ENCODE measurements at regions not wholly inside any gene's neighbourhood (a gene's known extent, or its start where the extent isn't known, plus 50 kb on each side); places are given as distances from the start of the nearest gene placed in this dataset.

- Histone ChIP-seq H3F3A (ENCODE audit: insufficient read depth, low read length) (no peaks in the 10 kb centered on the region), H3K27ac (ENCODE audit: low read depth, low read length, poor library complexity, severe bottlenecking) (no peak overlapping the region), H3K9me2 (ENCODE audit: low read depth, low read length) (no peaks in the 10 kb centered on the region), H4K20me1 (ENCODE audit: insufficient read depth, low read length) (no peaks in the 10 kb centered on the region), H3K4me1 (ENCODE audit: insufficient read depth, low read length, severe bottlenecking) (no peaks in the 10 kb centered on the region), H2AFZ (ENCODE audit: low read length) (no peak overlapping the region), H3K4me3 (ENCODE audit: low read depth, low read length, poor library complexity, severe bottlenecking) (no peak overlapping the region), H3K4me2 (ENCODE audit: low read length) (no peak overlapping the region), H3K9me3 (ENCODE audit: low read length) (no peaks in the 10 kb centered on the region), H3K27me3 (ENCODE audit: insufficient read depth, low read length) (no peaks in the 10 kb centered on the region), H3K79me2 (ENCODE audit: insufficient read depth, low read length) (no peaks in the 10 kb centered on the region), H3K9ac (ENCODE audit: low read length) (no peak overlapping the region), H3K36me3 (ENCODE audit: insufficient read depth, low read length) (no peaks in the 10 kb centered on the region)
- TF ChIP-seq CTCF (IDR thresholded peaks at IDR 0.05; ENCODE audit: low read length), result no peak
- TF ChIP-seq EZH2 (IDR thresholded peaks at IDR 0.05; ENCODE audit: borderline replicate concordance, low read length), result no peak
These were observed 52.6 kb upstream of the SALL4 start for GRCh38 chr20:51854921-51855320.

All from OCI-LY1 (cell line).